ENCODE measurements at regions not wholly inside any gene's neighbourhood (a gene's known extent, or its start where the extent isn't known, plus 50 kb on each side); places are given as distances from the start of the nearest gene placed in this dataset.
A peak's percentile ranks its signal among the peaks of the same experiment; 100 is the strongest.

- ATAC-seq (ENCODE audit: insufficient read depth, low FRiP score) (no peak), DNase-seq (peak in 1 of 3 donors; percentile 33)
- H3K36me3 ChIP-seq (ENCODE audit: control insufficient read depth in 4 of 4, insufficient read depth in 4 of 4, low read length in 4 of 4): no peaks in the 10 kb centered on the region
- H3K9ac ChIP-seq (ENCODE audit: insufficient read depth in 1 of 2, low read length in 2 of 2): no peak overlapping the region
- H3K4me3 ChIP-seq: no peak overlapping the region
- TF ChIP-seq CTCF (IDR thresholded peaks at IDR 0.05; ENCODE audit: control extremely low read depth, extremely low read depth): no peak
- peaks cover 0 to 36% (median 12%) of the 10 kb centered on the region in 5 donors for H3K4me1 ChIP-seq (ENCODE audit: control insufficient read depth in 5 of 5, insufficient read depth in 5 of 5, low read length in 5 of 5)
- WGBS, 2 donors: 47 to 66% methylated on average over 3 of the region's 3 CpGs
- no peak overlapping the region for H3K27ac ChIP-seq (ENCODE audit: low read depth in 1 of 2, low read length in 1 of 2)
- H3K9me3 ChIP-seq (ENCODE audit: control insufficient read depth in 4 of 4, insufficient read depth in 3 of 4, low read length in 3 of 4): peaks cover 0 to 2% (median 0%) of the 10 kb centered on the region in 4 donors
- peaks cover 2 to 21% (median 6%) of the 10 kb centered on the region in 3 donors for H3K27me3 ChIP-seq (ENCODE audit: control insufficient read depth in 3 of 3, insufficient read depth in 3 of 3, low read length in 2 of 3)
Measured at GRCh38 chr17:72590382-72590781, 469.6 kb downstream of the SOX9 start.

- H3K4me3 ChIP-seq: peak overlapping the region; percentile 10
- no peaks in the 10 kb centered on the region for H3K36me3 ChIP-seq (ENCODE audit: control insufficient read depth in 4 of 4, insufficient read depth in 4 of 4, low read length in 4 of 4)
- ATAC-seq (ENCODE audit: insufficient read depth, low FRiP score) (no peak), DNase-seq (no peak)
- peak overlapping the region in 1 of 2 donors; percentile 7 for H3K27ac ChIP-seq (ENCODE audit: low read depth in 1 of 2, low read length in 1 of 2)
- WGBS, 2 donors: 38 to 64% methylated on average over 9 of the region's 9 CpGs
- H3K9ac ChIP-seq (ENCODE audit: insufficient read depth in 1 of 2, low read length in 2 of 2): no peak overlapping the region
- peaks cover 0 to 2% (median 0%) of the 10 kb centered on the region in 4 donors for H3K9me3 ChIP-seq (ENCODE audit: control insufficient read depth in 4 of 4, insufficient read depth in 3 of 4, low read length in 3 of 4)
- no peak for TF ChIP-seq CTCF (IDR thresholded peaks at IDR 0.05; ENCODE audit: control extremely low read depth, extremely low read depth)
- H3K4me1 ChIP-seq (ENCODE audit: control insufficient read depth in 5 of 5, insufficient read depth in 5 of 5, low read length in 5 of 5): peaks cover 0 to 36% (median 12%) of the 10 kb centered on the region in 5 donors
- peaks cover 2 to 21% (median 6%) of the 10 kb centered on the region in 3 donors for H3K27me3 ChIP-seq (ENCODE audit: control insufficient read depth in 3 of 3, insufficient read depth in 3 of 3, low read length in 2 of 3)
Measured at GRCh38 chr17:72590882-72591281, 470.1 kb downstream of the SOX9 start.

GRCh38 chr17:72591289-72592241 lies 470.7 kb downstream of the SOX9 start:
- peak overlapping the region; percentile 50 to 65 for H3K9ac ChIP-seq (ENCODE audit: insufficient read depth in 1 of 2, low read length in 2 of 2)
- WGBS, 2 donors: 2 to 3% methylated on average over 62 of the region's 62 CpGs
- peaks cover 0 to 2% (median 0%) of the 10 kb centered on the region in 4 donors for H3K9me3 ChIP-seq (ENCODE audit: control insufficient read depth in 4 of 4, insufficient read depth in 3 of 4, low read length in 3 of 4)
- DNase-seq: peak in 1 of 3 donors; percentile 38
- H3K36me3 ChIP-seq (ENCODE audit: control insufficient read depth in 4 of 4, insufficient read depth in 4 of 4, low read length in 4 of 4): no peaks in the 10 kb centered on the region
- H3K27ac ChIP-seq (ENCODE audit: low read depth in 1 of 2, low read length in 1 of 2): peak overlapping the region in 1 of 2 donors; percentile 83
- peaks cover 0 to 36% (median 12%) of the 10 kb centered on the region in 5 donors for H3K4me1 ChIP-seq (ENCODE audit: control insufficient read depth in 5 of 5, insufficient read depth in 5 of 5, low read length in 5 of 5)
- H3K27me3 ChIP-seq (ENCODE audit: control insufficient read depth in 3 of 3, insufficient read depth in 3 of 3, low read length in 2 of 3): peaks cover 2 to 21% (median 6%) of the 10 kb centered on the region in 3 donors
- H3K4me3 ChIP-seq: peak overlapping the region; percentile 44
- ATAC-seq (ENCODE audit: insufficient read depth, low FRiP score): no peak
- TF ChIP-seq CTCF (IDR thresholded peaks at IDR 0.05; ENCODE audit: control extremely low read depth, extremely low read depth): no peak
